Vagina (tissue), 2 donors: ENCODE measurements at regions not wholly inside any gene's neighbourhood (a gene's known extent, or its start where the extent isn't known, plus 50 kb on each side); places are given as distances from the start of the nearest gene placed in this dataset.

Experiments
- DNase-seq, 2 donors: peaks; one replicate each; pipeline ENCODE4 v3.0.0-alpha.2; 2017; ENCODE audit errors: extremely low spot score in 2 of 2
- H3K27ac ChIP-seq: fragments of 200-600 bp; sonication (generic); one replicate; pipeline ENCODE4 v1.5.1; 2019
- H3K27me3 ChIP-seq: fragments of 200-600 bp; sonication (generic); one replicate; pipeline ENCODE4 v1.5.1; 2019
- H3K36me3 ChIP-seq, 2 donors: fragments of 200-600 bp; sonication (generic); one replicate each; pipeline ENCODE4 v1.5.1; 2017 to 2019
- H3K4me1 ChIP-seq: fragments of 200-600 bp; sonication (generic); one replicate; pipeline ENCODE4 v1.5.1; 2019
- H3K4me3 ChIP-seq, 2 donors: fragments of 200-600 bp; sonication (generic); 1 replicate in 1 of 2; 2 replicates in 1 of 2; pipeline ENCODE4 v1.5.1; 2016 to 2019
- H3K9me3 ChIP-seq: fragments of 200-600 bp; sonication (generic); one replicate; pipeline ENCODE4 v1.5.1; 2019
- POLR2A ChIP-seq, 2 donors: fragments of 450-650 bp; IDR thresholded peaks; one replicate each; pipeline ENCODE4 v1.6.1; 2017; ENCODE audit warnings: antibody characterized with exemption in 2 of 2, mild to moderate bottlenecking in 2 of 2, moderate library complexity in 2 of 2
- POLR2AphosphoS5 ChIP-seq, 2 donors: sonication (generic); formaldehyde crosslinking; IDR thresholded peaks; one replicate each; pipeline ENCODE4 v1.9.0; 2017; ENCODE audit warnings: antibody characterized with exemption in 2 of 2, mild to moderate bottlenecking in 2 of 2, low read depth in 1 of 2; ENCODE audit not compliant: insufficient read depth in 1 of 2
- intact Hi-C: fragments of 100-400 bp; cut with DNase I; formaldehyde crosslinking; loops from one replicate; pipeline ENCODE4 v1.15.1; 2023
- TF ChIP-seq, protein P1 (sequence below), 3 experiments: fragments of 450-650 bp in 2 of 3; fragments of 200-600 bp in 1 of 3; sonication (generic) in 1 of 3; IDR thresholded peaks; one replicate each; pipeline ENCODE4 v1.5.1; 2017 to 2019; ENCODE audit warnings: antibody characterized with exemption in 3 of 3, mild to moderate bottlenecking in 2 of 3, moderate library complexity in 2 of 3

GRCh38 chr11:82355313-82355823, 378.3 kb downstream of the FAM181B start:
- Histone ChIP-seq H3K27ac (no peak overlapping the region), H3K4me3 (no peak overlapping the region), H3K9me3 (no peaks in the 10 kb centered on the region), H3K27me3 (no peaks in the 10 kb centered on the region), H3K4me1 (no peaks in the 10 kb centered on the region), H3K36me3 (no peaks in the 10 kb centered on the region)
- intact Hi-C loops, result no loop called here
- TF ChIP-seq, protein P1, sequence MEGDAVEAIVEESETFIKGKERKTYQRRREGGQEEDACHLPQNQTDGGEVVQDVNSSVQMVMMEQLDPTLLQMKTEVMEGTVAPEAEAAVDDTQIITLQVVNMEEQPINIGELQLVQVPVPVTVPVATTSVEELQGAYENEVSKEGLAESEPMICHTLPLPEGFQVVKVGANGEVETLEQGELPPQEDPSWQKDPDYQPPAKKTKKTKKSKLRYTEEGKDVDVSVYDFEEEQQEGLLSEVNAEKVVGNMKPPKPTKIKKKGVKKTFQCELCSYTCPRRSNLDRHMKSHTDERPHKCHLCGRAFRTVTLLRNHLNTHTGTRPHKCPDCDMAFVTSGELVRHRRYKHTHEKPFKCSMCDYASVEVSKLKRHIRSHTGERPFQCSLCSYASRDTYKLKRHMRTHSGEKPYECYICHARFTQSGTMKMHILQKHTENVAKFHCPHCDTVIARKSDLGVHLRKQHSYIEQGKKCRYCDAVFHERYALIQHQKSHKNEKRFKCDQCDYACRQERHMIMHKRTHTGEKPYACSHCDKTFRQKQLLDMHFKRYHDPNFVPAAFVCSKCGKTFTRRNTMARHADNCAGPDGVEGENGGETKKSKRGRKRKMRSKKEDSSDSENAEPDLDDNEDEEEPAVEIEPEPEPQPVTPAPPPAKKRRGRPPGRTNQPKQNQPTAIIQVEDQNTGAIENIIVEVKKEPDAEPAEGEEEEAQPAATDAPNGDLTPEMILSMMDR (IDR thresholded peaks at IDR 0.05), result no peak
- no peak for TF ChIP-seq POLR2A (IDR thresholded peaks at IDR 0.05)
- no peak for TF ChIP-seq POLR2AphosphoS5 (IDR thresholded peaks at IDR 0.05; ENCODE audit: insufficient read depth in 1 of 2, low read depth in 1 of 2)
- DNase-seq, result no peak

DNA sequence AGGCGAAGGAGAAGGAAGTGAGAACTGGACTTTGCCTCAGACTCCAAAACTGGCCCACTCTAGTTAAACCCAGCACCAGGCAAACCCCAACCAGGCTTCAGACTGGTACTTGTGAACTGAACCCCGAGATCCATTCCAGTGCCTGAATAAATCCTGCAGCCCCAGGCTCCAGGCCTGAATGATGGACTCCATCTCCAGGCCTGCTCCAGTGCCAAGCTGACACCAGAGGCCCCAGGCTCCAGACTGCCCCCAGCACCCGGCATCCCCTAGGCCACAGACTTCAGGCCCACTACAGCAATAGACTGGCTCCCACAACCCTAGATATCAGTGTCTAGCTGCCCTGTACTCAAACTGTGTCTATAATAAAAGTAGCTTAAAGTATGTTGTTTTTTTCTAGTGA, 406.8 kb downstream of the FAM181B start:
- H3K9me3 ChIP-seq, result no peaks in the 10 kb centered on the region
- TF ChIP-seq POLR2A (IDR thresholded peaks at IDR 0.05), result no peak
- TF ChIP-seq, protein P1 (IDR thresholded peaks at IDR 0.05), result no peak
- no peak for TF ChIP-seq POLR2AphosphoS5 (IDR thresholded peaks at IDR 0.05; ENCODE audit: insufficient read depth in 1 of 2, low read depth in 1 of 2)
- DNase-seq, result no peak
- H3K4me3 ChIP-seq, result no peak overlapping the region
- no peaks in the 10 kb centered on the region for H3K4me1 ChIP-seq
- H3K36me3 ChIP-seq, result no peaks in the 10 kb centered on the region
- intact Hi-C loops, result no loop called here
- no peak overlapping the region for H3K27ac ChIP-seq
- H3K27me3 ChIP-seq, result no peaks in the 10 kb centered on the region

DNA sequence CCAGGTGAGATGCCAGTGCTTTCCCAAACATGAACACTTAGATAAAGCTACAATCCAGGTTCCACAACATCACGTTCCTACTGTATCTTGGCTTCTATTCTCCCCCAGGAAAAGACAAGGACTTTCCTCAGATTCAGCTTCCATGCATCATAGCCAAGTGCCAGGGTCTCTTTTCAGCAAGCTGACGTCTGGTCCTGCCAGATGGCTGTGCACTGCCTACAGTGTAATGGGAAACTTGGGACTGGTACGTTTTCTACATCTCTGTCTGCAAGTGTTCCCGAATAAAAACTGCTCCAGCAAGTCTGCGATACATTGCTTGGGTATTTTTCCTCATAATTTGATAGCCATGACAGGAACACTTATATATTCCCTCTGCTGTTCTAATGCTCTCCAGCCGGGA, 412.5 kb downstream of the FAM181B start:
- TF ChIP-seq, protein P1 (IDR thresholded peaks at IDR 0.05), result no peak
- no peak for TF ChIP-seq POLR2AphosphoS5 (IDR thresholded peaks at IDR 0.05; ENCODE audit: insufficient read depth in 1 of 2, low read depth in 1 of 2)
- TF ChIP-seq POLR2A (IDR thresholded peaks at IDR 0.05), result no peak
- Histone ChIP-seq H3K9me3 (no peaks in the 10 kb centered on the region), H3K27ac (no peak overlapping the region), H3K27me3 (no peaks in the 10 kb centered on the region), H3K4me3 (no peak overlapping the region), H3K36me3 (no peaks in the 10 kb centered on the region), H3K4me1 (no peaks in the 10 kb centered on the region)
- intact Hi-C loops, result no loop called here
- DNase-seq, result no peak

DNA sequence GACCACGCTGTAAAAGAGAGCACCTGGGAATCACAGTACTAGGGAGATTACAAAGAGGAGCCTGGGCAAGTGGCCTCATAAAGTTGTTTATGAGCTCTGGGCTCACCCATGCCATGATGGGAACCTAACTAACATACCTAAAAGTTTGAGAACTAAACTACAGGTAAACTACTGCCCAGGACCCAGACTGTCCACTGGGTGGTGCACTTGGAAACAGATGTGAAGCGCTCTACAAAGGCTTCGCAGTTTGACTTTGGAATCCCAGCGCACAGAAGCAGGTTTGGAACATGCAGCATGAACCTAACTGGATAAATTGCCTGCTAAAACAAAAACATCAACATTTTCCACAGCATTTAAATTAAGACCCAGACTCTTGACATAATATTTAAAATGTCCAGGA, 418.6 kb downstream of the FAM181B start:
- Histone ChIP-seq H3K36me3 (no peaks in the 10 kb centered on the region), H3K4me1 (no peaks in the 10 kb centered on the region), H3K9me3 (no peaks in the 10 kb centered on the region), H3K27ac (no peak overlapping the region), H3K4me3 (no peak overlapping the region), H3K27me3 (no peaks in the 10 kb centered on the region)
- intact Hi-C loops, result no loop called here
- no peak for TF ChIP-seq POLR2A (IDR thresholded peaks at IDR 0.05)
- TF ChIP-seq POLR2AphosphoS5 (IDR thresholded peaks at IDR 0.05; ENCODE audit: insufficient read depth in 1 of 2, low read depth in 1 of 2), result no peak
- TF ChIP-seq, protein P1 (IDR thresholded peaks at IDR 0.05), result no peak
- no peak for DNase-seq

GRCh38 chr11:82308979-82309378, 424.7 kb downstream of the FAM181B start:
- Histone ChIP-seq H3K9me3 (no peaks in the 10 kb centered on the region), H3K27ac (no peak overlapping the region), H3K4me3 (no peak overlapping the region), H3K27me3 (no peaks in the 10 kb centered on the region), H3K36me3 (no peaks in the 10 kb centered on the region), H3K4me1 (no peaks in the 10 kb centered on the region)
- TF ChIP-seq, protein P1 (IDR thresholded peaks at IDR 0.05), result no peak
- no peak for TF ChIP-seq POLR2A (IDR thresholded peaks at IDR 0.05)
- no peak for TF ChIP-seq POLR2AphosphoS5 (IDR thresholded peaks at IDR 0.05; ENCODE audit: insufficient read depth in 1 of 2, low read depth in 1 of 2)
- no peak for DNase-seq
- intact Hi-C loops, result no loop called here
